Astrocyte of the cerebellum (primary cell): ENCODE measurements at regions not wholly inside any gene's neighbourhood (a gene's known extent, or its start where the extent isn't known, plus 50 kb on each side); places are given as distances from the start of the nearest gene placed in this dataset.
"Not testable (repeated sequence)": the region's sequence is repeated elsewhere in the genome, so short reads cannot be mapped to it uniquely, and the experiment has no call there.

Experiments used
- DNase-seq: peaks from one replicate; pipeline ENCODE4 v3.0.0-alpha.2; 2011; ENCODE audit warnings: low read depth
- H3K4me3 ChIP-seq: 2 replicates; pipeline ENCODE4 v1.5.1; 2011; ENCODE audit warnings: mild to moderate bottlenecking, low read depth, low read length, moderate library complexity
- in situ Hi-C: cut with HindIII; loops from 2 replicates; pipeline ENCODE4 v1.10.0; 2017; ENCODE audit warnings: low sequenced_read_pairs
- TF ChIP-seq, protein P1 (sequence below): IDR thresholded peaks from 2 replicates; pipeline ENCODE4 v1.5.1; 2012; ENCODE audit warnings: low read length, low read depth, moderate library complexity, mild to moderate bottlenecking; ENCODE audit errors: missing control alignments

DNA sequence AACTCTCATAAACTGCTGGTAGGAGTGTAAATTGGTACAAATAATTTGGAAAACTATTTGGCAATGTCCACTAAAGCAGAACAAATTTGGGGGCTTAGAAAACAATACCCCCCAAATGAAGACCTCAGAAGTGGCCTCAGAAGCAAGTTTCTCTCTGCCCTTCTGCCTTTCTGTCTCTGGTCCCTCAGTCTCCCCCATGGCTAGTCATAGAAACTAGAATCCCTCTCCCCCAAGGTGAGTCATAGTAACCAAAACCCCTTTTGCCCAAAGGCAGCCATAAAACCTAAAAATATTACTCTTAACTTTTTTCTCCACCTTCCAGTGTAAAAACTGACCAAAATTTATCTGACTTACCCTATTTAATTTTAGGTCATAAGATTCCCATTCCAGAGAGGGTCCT lies 350.7 kb upstream of the LRRC3B start:
- no peak overlapping the region for H3K4me3 ChIP-seq
- in situ Hi-C loops = no loop called here
- TF ChIP-seq, protein P1, sequence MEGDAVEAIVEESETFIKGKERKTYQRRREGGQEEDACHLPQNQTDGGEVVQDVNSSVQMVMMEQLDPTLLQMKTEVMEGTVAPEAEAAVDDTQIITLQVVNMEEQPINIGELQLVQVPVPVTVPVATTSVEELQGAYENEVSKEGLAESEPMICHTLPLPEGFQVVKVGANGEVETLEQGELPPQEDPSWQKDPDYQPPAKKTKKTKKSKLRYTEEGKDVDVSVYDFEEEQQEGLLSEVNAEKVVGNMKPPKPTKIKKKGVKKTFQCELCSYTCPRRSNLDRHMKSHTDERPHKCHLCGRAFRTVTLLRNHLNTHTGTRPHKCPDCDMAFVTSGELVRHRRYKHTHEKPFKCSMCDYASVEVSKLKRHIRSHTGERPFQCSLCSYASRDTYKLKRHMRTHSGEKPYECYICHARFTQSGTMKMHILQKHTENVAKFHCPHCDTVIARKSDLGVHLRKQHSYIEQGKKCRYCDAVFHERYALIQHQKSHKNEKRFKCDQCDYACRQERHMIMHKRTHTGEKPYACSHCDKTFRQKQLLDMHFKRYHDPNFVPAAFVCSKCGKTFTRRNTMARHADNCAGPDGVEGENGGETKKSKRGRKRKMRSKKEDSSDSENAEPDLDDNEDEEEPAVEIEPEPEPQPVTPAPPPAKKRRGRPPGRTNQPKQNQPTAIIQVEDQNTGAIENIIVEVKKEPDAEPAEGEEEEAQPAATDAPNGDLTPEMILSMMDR = no peak
- no peak for DNase-seq

GRCh38 chr3:26273196-26273595 lies 349.4 kb upstream of the LRRC3B start:
- in situ Hi-C loops = no loop called here
- DNase-seq = no peak
- TF ChIP-seq, protein P1 = no peak
- no peak overlapping the region for H3K4me3 ChIP-seq

- DNase-seq = no peak
- no peak overlapping the region for H3K4me3 ChIP-seq
- in situ Hi-C loops = no loop called here
- TF ChIP-seq, protein P1 = no peak
These were observed 343.5 kb upstream of the LRRC3B start for GRCh38 chr3:26279091-26279490.

GRCh38 chr3:26280517-26280916 lies 342.1 kb upstream of the LRRC3B start:
- in situ Hi-C loops = no loop called here
- TF ChIP-seq, protein P1 = no peak
- no peak for DNase-seq
- no peak overlapping the region for H3K4me3 ChIP-seq

GRCh38 chr3:26281284-26281985 lies 341.1 kb upstream of the LRRC3B start:
- in situ Hi-C loops = no loop called here
- DNase-seq = no peak
- TF ChIP-seq, protein P1 = no peak
- H3K4me3 ChIP-seq = no peak overlapping the region

DNA sequence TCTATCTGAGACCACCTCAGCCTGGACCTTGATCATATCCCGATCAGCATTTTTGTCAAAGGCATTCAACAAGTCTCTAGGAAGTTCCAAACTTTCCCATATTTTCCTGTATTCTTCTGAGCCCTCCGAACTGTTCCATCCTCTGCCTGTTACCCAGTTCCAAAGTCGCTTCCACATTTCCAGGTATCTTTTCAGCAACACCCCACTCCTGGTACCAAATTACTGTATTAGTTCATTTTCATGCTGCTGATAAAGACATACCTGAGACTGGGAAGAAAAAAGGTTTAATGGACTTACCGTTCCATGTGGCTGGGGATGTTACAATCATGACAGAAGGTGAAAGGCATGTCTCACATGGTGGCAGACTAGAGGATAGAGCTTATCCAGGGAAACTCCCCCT lies 338.1 kb upstream of the LRRC3B start:
- in situ Hi-C loops, DNase-seq: not testable (repeated sequence)

DNA sequence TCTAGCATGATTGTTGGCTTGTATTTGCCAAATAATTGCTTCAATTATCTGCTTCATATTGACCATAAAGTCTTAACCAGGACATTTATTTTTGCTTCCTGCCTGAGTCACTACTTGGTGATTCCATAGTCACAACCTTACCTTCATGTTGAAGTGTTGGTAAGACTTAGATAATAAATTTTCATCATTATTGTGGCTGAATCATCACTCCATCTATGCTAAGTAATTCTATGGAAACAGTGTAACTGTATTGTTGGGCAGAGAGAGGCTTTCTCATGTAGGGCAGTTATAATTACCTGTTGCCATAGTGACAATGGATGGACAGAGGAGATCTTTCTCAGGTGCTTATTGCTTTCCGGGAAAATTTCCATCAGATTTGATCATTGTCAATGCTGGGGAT lies 330.7 kb upstream of the LRRC3B start:
- TF ChIP-seq, protein P1 = no peak
- in situ Hi-C loops = no loop called here
- H3K4me3 ChIP-seq = no peak overlapping the region
- no peak for DNase-seq

More for the DNA sequence above, 338.1 kb upstream of the LRRC3B start:
- H3K4me3 ChIP-seq = not testable (repeated sequence)
